BJ (cell line): ENCODE measurements at regions not wholly inside any gene's neighbourhood (a gene's known extent, or its start where the extent isn't known, plus 50 kb on each side); places are given as distances from the start of the nearest gene placed in this dataset.

ENCODE experiments used
- CTCF ChIA-PET: fragments of 350-600 bp; formaldehyde crosslinking; extraction: SDS; loops from one replicate; lab custom pipeline; 2021; ENCODE audit warnings: antibody characterized with exemption, inconsistent platforms; lab: Yijun Ruan, JAX
- POLR2A ChIA-PET: fragments of 300-600 bp; sonication (Branson Sonifier 250); formaldehyde crosslinking; extraction: SDS; loops from one replicate; lab custom pipeline; 2021; ENCODE audit warnings: antibody characterized with exemption; lab: Charles Lee
- DNase-seq: peaks from one replicate; pipeline ENCODE4 v3.0.0-alpha.2; 2011; ENCODE audit warnings: low read depth
- H3K27me3 ChIP-seq: 2 replicates; pipeline ENCODE4 v1.6.0; 2011; ENCODE audit warnings: low read length; ENCODE audit not compliant: control insufficient read depth, insufficient read depth
- H3K36me3 ChIP-seq: 2 replicates; pipeline ENCODE4 v1.5.1; 2011; ENCODE audit warnings: low read length; ENCODE audit not compliant: control insufficient read depth, insufficient read depth
- H3K4me3 ChIP-seq: 2 replicates; pipeline ENCODE4 v1.5.1; 2011; ENCODE audit warnings: low read depth, mild to moderate bottlenecking, control low read depth, low read length
- TF ChIP-seq, protein P1 (sequence below): IDR thresholded peaks from 2 replicates; pipeline ENCODE4 v1.5.1; 2011; ENCODE audit warnings: low read depth, mild to moderate bottlenecking, control low read depth, inconsistent platforms, low read length, moderate library complexity; ENCODE audit not compliant: insufficient read depth

GRCh38 chr15:75109021-75109735, 85.8 kb downstream of the PPCDC start:
- no peaks in the 10 kb centered on the region for H3K36me3 ChIP-seq
- TF ChIP-seq, protein P1, sequence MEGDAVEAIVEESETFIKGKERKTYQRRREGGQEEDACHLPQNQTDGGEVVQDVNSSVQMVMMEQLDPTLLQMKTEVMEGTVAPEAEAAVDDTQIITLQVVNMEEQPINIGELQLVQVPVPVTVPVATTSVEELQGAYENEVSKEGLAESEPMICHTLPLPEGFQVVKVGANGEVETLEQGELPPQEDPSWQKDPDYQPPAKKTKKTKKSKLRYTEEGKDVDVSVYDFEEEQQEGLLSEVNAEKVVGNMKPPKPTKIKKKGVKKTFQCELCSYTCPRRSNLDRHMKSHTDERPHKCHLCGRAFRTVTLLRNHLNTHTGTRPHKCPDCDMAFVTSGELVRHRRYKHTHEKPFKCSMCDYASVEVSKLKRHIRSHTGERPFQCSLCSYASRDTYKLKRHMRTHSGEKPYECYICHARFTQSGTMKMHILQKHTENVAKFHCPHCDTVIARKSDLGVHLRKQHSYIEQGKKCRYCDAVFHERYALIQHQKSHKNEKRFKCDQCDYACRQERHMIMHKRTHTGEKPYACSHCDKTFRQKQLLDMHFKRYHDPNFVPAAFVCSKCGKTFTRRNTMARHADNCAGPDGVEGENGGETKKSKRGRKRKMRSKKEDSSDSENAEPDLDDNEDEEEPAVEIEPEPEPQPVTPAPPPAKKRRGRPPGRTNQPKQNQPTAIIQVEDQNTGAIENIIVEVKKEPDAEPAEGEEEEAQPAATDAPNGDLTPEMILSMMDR, result no peak
- CTCF ChIA-PET, result interaction anchor here (0.9 to 1.8 kb wide), 5 partner anchors 9 to 80 kb away, joined by 3 to 7 read pairs (median 3); no protein-coding TSS in a partner anchor
- POLR2A ChIA-PET, result no interaction called here
- H3K27me3 ChIP-seq, result no peaks in the 10 kb centered on the region; the same call in 1 of the 2 replicates
- H3K4me3 ChIP-seq, result no peak overlapping the region
- DNase-seq, result no peak

DNA sequence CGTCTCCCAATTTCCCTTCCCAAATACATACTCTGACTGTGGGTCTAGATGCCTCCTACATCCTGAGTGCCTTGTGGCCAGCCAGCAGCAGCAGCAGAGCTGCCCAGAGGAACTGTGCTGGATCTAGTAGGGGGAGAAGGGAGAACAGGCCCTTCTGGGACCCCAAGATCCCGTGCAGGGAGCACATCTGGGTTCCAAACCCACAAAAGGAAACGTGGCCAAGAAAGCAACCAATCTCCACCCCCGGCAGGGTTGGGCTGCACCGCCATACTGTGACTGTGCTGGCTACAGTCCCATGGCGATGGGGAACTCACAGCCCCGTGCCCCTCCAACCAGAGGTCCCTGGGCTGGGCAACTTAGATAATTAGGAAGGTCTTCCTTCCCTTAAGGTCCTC, 86.3 kb downstream of the PPCDC start:
- no peak overlapping the region for H3K4me3 ChIP-seq
- H3K27me3 ChIP-seq, result no peaks in the 10 kb centered on the region; the same call in 1 of the 2 replicates
- CTCF ChIA-PET, result interaction anchor here (1.1 to 1.8 kb wide), 2 partner anchors 66 to 81 kb away, joined by 3 to 7 read pairs; no protein-coding TSS in a partner anchor
- POLR2A ChIA-PET, result no interaction called here
- no peak for DNase-seq
- TF ChIP-seq, protein P1, result no peak
- H3K36me3 ChIP-seq, result no peaks in the 10 kb centered on the region

DNA sequence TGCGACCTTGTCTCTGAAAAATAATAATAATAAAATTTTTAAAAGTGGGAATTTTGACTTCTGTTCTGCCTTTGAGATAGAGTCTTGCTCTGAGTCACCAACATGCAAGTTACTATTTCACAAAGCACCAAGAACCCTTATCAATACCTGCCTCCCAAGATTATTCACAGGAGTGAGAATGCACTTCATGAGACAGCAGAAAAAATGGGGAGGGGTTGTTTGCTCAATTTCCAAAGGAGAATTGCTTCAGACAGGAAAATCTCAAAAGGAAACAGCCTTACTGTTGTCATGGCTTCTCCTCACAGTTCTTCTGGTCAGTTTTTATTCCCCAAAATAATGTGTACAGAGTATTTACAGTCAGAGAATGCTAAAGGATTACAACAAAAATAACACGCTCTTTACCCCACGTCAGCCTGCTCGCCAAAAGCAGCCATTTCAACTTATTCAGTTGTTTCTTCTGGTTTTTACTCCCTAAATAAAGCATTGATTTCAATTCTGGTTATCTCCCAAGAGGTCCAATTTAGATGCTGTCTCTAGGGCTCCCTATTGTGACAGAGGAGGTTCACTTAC, 89.0 kb downstream of the PPCDC start:
- no peak for DNase-seq
- TF ChIP-seq, protein P1, result no peak
- no peaks in the 10 kb centered on the region; the same call in 1 of the 2 replicates for H3K27me3 ChIP-seq
- ChIA-PET POLR2A (no interaction called here), CTCF (no interaction called here)
- no peaks in the 10 kb centered on the region for H3K36me3 ChIP-seq
- H3K4me3 ChIP-seq, result no peak overlapping the region

DNA sequence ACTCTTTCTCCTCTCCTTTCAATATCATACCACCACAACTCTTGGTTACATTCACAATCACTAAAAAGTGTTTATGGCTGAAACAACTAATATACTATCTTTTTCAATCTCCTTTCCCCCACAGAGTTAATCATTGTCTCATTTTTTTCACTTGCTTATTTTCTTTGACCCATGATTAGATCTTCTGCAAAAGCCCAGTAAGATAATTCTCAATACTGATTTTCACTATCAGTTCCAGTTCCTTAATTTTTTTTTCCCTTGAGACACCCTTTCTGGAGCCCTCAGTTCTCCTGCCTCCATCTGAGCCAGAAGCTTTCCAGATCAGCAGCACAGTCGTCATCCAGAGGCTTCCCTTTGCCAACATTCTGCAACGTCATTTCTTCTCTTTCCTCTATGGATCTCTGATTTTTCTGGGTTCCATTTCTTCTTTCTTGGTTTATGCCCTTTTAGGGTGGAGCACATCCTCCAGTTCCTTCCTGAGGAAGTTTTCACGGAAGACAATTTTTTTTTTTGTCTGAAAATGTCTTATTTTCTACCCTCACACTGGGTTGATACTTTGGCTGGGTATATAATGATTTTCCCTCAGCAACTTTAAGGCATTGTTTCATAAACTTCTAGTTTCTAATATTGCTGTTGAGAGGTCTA, 88.7 kb upstream of the C15orf39 start:
- Histone ChIP-seq H3K36me3 (no peaks in the 10 kb centered on the region), H3K4me3 (no peak overlapping the region), H3K27me3 (no peaks in the 10 kb centered on the region; the same call in 1 of the 2 replicates)
- TF ChIP-seq, protein P1, result no peak
- DNase-seq, result no peak
- POLR2A ChIA-PET, result no interaction called here
- CTCF ChIA-PET, result no interaction called here

- no peak for DNase-seq
- ChIA-PET CTCF (no interaction called here), POLR2A (no interaction called here)
- no peaks in the 10 kb centered on the region; the same call in 1 of the 2 replicates for H3K27me3 ChIP-seq
- H3K36me3 ChIP-seq, result no peaks in the 10 kb centered on the region
- H3K4me3 ChIP-seq, result no peak overlapping the region
- TF ChIP-seq, protein P1, result no peak
These were observed 87.4 kb upstream of the C15orf39 start for GRCh38 chr15:75114327-75114726.
